Tibial artery (tissue), 4 donors: ENCODE measurements at regions not wholly inside any gene's neighbourhood (a gene's known extent, or its start where the extent isn't known, plus 50 kb on each side); places are given as distances from the start of the nearest gene placed in this dataset.

ENCODE experiments used
- DNase-seq, 2 donors: peaks; one replicate each; pipeline ENCODE4 v3.0.0-alpha.2; 2019
- H3K27ac ChIP-seq, 2 donors: fragments of 200-600 bp; sonication (generic) in 1 of 2; 1 replicate in 1 of 2; 2 replicates in 1 of 2; pipeline ENCODE4 v1.5.1; 2018 to 2019; ENCODE audit warnings: mild to moderate bottlenecking in 1 of 2
- H3K27me3 ChIP-seq, 2 donors: fragments of 200-600 bp; sonication (generic) in 1 of 2; one replicate each; pipeline versions ENCODE4 v1.5.1 to v1.6.0; 2016 to 2019
- H3K36me3 ChIP-seq, 3 donors: fragments of 200-600 bp; sonication (generic) in 2 of 3; one replicate each; pipeline ENCODE4 v1.5.1; 2016 to 2019; ENCODE audit warnings: mild to moderate bottlenecking in 2 of 3
- H3K4me1 ChIP-seq, 4 donors: fragments of 200-600 bp; sonication (generic) in 2 of 4; 1 replicate in 3 of 4; 2 replicates in 1 of 4; pipeline ENCODE4 v1.5.1; 2016 to 2019
- H3K4me3 ChIP-seq, 2 donors: fragments of 200-600 bp; sonication (generic) in 1 of 2; 1 replicate in 1 of 2; 2 replicates in 1 of 2; pipeline ENCODE4 v1.5.1; 2018 to 2019; ENCODE audit warnings: mild to moderate bottlenecking in 2 of 2
- H3K9me3 ChIP-seq, 3 donors: fragments of 200-600 bp; sonication (generic) in 1 of 3; one replicate each; pipeline ENCODE4 v1.5.1; 2016 to 2019
- intact Hi-C: fragments of 100-400 bp; cut with DNase I; formaldehyde crosslinking; loops from one replicate; pipeline ENCODE4 v1.15.0; 2023; ENCODE audit warnings: low total_unique reads
- TF ChIP-seq, protein P1 (sequence below), 2 experiments: fragments of 200-600 bp in 1 of 2; fragments of 450-650 bp in 1 of 2; IDR thresholded peaks; one replicate each; pipeline ENCODE4 v1.5.1; 2017 to 2019; ENCODE audit warnings: antibody characterized with exemption in 2 of 2, mild to moderate bottlenecking in 1 of 2, moderate library complexity in 1 of 2

DNA sequence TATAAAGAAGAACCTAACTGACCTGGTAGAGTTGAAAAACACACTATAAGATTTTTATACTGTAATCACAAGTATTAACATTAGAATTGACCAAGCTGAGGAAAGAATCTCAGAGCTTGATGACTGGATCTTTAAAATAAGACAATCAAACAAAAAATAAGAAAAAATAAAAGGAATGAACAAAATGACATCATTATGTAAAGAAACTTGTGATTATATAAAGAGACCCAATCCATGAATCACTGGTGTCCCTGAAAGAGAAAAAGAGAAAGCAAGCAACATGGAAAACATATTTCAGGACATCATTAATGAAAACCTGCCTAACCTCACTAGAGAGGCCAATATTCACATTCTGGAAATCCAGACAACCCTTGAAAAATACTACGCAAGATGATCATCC, 822.5 kb upstream of the SLITRK5 start:
- Histone ChIP-seq H3K27ac (no peak overlapping the region), H3K27me3 (no peaks in the 10 kb centered on the region), H3K9me3 (no peaks in the 10 kb centered on the region), H3K4me1 (no peaks in the 10 kb centered on the region), H3K4me3 (no peak overlapping the region), H3K36me3 (no peaks in the 10 kb centered on the region)
- intact Hi-C loops = no loop called here
- no peak for DNase-seq
- TF ChIP-seq, protein P1, sequence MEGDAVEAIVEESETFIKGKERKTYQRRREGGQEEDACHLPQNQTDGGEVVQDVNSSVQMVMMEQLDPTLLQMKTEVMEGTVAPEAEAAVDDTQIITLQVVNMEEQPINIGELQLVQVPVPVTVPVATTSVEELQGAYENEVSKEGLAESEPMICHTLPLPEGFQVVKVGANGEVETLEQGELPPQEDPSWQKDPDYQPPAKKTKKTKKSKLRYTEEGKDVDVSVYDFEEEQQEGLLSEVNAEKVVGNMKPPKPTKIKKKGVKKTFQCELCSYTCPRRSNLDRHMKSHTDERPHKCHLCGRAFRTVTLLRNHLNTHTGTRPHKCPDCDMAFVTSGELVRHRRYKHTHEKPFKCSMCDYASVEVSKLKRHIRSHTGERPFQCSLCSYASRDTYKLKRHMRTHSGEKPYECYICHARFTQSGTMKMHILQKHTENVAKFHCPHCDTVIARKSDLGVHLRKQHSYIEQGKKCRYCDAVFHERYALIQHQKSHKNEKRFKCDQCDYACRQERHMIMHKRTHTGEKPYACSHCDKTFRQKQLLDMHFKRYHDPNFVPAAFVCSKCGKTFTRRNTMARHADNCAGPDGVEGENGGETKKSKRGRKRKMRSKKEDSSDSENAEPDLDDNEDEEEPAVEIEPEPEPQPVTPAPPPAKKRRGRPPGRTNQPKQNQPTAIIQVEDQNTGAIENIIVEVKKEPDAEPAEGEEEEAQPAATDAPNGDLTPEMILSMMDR (IDR thresholded peaks at IDR 0.05) = no peak

DNA sequence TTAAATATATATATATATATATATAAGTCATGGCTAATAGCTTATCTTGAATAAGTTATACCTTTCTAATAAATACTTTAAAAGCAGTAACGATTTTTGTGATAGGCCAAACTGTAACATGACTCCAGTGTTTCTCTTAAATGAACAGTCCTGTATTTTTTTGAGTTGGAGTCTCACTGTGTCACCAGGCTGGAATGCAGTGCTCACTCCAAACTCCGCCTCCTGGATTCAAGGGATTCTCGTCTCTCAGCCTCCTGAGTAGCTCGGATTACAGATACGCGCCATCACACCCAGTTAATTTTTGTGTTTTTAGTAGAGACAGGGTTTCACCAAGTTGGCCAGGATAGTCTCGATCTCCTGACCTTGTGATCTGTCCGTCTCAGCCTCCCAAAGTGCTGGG, 814.2 kb upstream of the SLITRK5 start:
- no peaks in the 10 kb centered on the region for H3K36me3 ChIP-seq
- no peak overlapping the region for H3K27ac ChIP-seq
- intact Hi-C loops = no loop called here
- TF ChIP-seq, protein P1 (IDR thresholded peaks at IDR 0.05) = no peak
- no peaks in the 10 kb centered on the region for H3K9me3 ChIP-seq
- H3K4me3 ChIP-seq = no peak overlapping the region
- DNase-seq = no peak
- H3K4me1 ChIP-seq = no peaks in the 10 kb centered on the region
- no peaks in the 10 kb centered on the region for H3K27me3 ChIP-seq

DNA sequence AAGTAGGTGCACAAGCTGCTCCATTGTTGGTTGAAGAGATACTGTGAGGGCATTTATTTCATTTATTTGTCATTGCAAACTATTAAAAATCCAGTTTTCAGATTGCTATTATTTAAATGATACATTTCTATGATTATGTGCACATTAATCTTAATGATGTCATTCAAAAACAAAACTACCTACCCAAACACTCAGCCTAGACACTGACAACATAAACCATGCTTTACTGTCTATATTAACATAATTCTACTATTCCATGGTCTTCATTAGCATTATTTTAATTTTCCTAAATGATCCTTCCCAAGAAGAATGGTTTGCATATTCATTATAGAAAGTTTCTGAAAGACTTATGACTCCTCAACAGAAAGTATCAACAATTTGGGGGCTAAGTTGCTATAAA, 813.0 kb upstream of the SLITRK5 start:
- no peak overlapping the region for H3K4me3 ChIP-seq
- DNase-seq = no peak
- no peaks in the 10 kb centered on the region for H3K4me1 ChIP-seq
- no peaks in the 10 kb centered on the region for H3K36me3 ChIP-seq
- H3K9me3 ChIP-seq = no peaks in the 10 kb centered on the region
- H3K27me3 ChIP-seq = no peaks in the 10 kb centered on the region
- intact Hi-C loops = no loop called here
- TF ChIP-seq, protein P1 (IDR thresholded peaks at IDR 0.05) = no peak
- no peak overlapping the region for H3K27ac ChIP-seq

DNA sequence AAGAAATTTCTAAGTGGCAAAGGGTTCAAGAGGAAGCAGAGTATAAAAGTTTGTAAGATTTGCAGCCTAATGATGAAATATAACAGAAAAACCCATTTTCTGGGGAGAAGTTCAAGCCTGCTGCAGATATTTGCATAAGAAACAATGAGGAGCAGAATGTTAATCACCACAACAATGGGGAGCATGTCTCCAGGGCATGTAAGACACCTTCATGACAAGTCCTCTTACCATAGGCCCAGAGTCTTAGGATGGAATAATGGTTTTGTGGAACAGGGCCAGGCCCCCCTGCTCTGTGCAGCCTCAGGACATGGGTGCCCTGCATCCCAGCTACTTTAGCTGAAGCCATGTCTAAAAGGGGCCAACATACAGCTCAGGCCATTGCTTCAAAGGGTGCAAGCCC, 809.0 kb upstream of the SLITRK5 start:
- Histone ChIP-seq H3K27me3 (no peaks in the 10 kb centered on the region), H3K9me3 (no peaks in the 10 kb centered on the region), H3K4me3 (no peak overlapping the region), H3K27ac (no peak overlapping the region), H3K36me3 (no peaks in the 10 kb centered on the region), H3K4me1 (no peaks in the 10 kb centered on the region)
- intact Hi-C loops = no loop called here
- TF ChIP-seq, protein P1 (IDR thresholded peaks at IDR 0.05) = no peak
- no peak for DNase-seq

DNA sequence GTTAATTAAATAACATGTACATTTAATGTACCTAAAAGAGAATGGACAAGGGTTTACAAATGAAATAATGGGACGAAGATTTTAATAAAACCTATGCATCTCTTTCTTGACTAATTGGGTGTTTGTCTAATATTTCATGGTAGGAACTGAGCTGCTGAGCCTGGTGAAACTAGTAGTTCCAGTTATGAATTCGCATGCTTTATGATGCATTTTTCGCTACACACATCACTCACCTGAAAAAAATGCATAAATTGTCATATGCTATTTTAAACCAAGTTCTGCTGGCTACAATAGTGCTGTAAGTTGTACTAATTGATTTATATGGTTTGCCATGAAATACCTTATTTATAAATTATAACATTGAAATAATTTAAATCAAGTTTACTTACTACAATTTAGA, 806.8 kb upstream of the SLITRK5 start:
- H3K27me3 ChIP-seq = no peaks in the 10 kb centered on the region
- no peak overlapping the region for H3K4me3 ChIP-seq
- no peak overlapping the region for H3K27ac ChIP-seq
- no peaks in the 10 kb centered on the region for H3K4me1 ChIP-seq
- intact Hi-C loops = no loop called here
- TF ChIP-seq, protein P1 (IDR thresholded peaks at IDR 0.05) = no peak
- H3K36me3 ChIP-seq = no peaks in the 10 kb centered on the region
- H3K9me3 ChIP-seq = no peaks in the 10 kb centered on the region
- no peak for DNase-seq

DNA sequence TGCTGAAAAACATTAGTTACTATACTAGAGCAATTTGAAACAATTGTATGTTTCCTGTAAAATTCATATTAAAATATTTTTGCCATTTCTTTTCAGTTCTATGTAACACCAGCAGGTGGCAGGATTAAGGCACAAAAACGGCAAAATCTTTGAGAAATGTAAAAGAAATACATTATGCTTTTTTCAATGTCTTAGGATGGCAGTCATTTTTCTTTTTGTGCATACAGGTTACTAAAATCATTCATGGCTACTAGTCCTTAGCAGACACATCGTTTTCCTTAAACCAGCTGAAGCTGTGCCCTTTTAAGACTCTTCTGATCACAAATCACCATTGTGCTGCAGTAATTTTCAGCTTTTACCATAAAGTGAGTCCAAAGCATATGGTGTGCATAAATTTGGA, 800.7 kb upstream of the SLITRK5 start:
- intact Hi-C loops = no loop called here
- no peaks in the 10 kb centered on the region for H3K4me1 ChIP-seq
- H3K27me3 ChIP-seq = no peaks in the 10 kb centered on the region
- H3K4me3 ChIP-seq = no peak overlapping the region
- H3K9me3 ChIP-seq = no peaks in the 10 kb centered on the region
- DNase-seq = no peak
- no peak overlapping the region for H3K27ac ChIP-seq
- H3K36me3 ChIP-seq = no peaks in the 10 kb centered on the region
- TF ChIP-seq, protein P1 (IDR thresholded peaks at IDR 0.05) = peak; percentile 32 to 34
